Hematopoietic multipotent progenitor cell treated with erythropoietin and hydrocortisone succinate and interleukin-3 and kit ligand, for 4 days (in vitro differentiated cells): ENCODE measurements at regions not wholly inside any gene's neighbourhood (a gene's known extent, or its start where the extent isn't known, plus 50 kb on each side); places are given as distances from the start of the nearest gene placed in this dataset.

ENCODE experiments used
- DNase-seq: peaks from one replicate; pipeline ENCODE4 v3.0.0-alpha.2; 2015

DNA sequence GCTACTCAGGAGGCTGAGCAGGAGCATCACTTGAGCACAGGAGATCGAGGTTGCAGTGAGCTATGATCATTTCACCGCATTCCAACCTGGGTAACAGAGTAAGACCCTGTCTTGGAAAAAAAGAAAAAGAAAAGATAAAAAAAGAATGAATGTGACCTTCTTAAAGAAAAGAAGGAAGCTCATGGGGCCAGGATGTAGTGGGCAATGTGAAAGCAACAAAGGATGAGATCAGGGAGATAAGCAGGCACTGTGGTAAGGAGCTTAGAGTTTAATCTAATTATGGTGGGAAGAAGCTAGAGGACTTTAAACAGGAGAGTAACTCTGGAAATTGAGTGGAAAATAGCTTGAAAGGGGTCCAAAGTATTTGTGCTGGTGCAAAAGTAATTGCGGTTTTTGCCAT lies 231.6 kb upstream of the UBE2E2 start:
- DNase-seq = peak; percentile 39

GRCh38 chr3:22977042-22977441 lies 226.1 kb upstream of the UBE2E2 start:
- no peak for DNase-seq

- no peak for DNase-seq
These were observed 225.4 kb upstream of the UBE2E2 start for GRCh38 chr3:22977650-22978289.

DNA sequence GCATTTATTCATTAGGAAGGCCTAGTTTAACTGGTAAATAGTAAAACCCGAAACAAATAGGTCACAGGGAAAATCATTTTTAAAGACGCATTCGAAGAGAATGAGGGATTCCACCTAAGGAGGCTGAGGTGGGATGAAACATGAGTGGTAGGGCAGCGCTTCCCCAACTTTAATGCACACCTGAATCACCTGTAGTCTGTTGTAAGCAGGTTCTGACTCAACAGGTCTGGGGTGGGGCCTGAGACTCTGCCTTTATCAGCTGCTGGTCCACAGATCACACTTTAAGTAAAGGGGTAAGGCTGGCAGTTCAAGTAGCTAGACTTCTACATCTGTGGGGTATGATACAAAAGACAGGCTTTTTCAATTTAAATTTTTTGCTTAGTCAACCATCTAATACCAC lies 223.5 kb upstream of the UBE2E2 start:
- DNase-seq = no peak

DNA sequence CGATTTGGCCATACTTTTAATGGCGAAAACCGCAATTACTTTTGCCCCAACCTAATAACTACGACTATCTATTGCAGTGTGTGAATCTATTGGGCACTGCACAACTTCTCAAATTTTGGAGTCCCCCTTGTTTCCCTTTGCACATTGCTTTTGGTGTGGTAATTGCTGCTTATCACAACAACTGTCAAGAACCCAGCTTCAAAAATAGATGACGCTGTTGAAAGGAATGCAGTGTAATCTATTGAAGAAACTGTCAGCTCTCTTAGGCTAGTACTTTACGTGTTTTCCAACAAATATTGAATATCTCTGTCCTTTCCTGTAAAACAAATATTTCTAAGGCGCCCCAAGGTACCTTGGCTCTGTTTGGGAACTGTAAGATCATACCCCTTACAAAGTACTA lies 222.8 kb upstream of the UBE2E2 start:
- DNase-seq = no peak

DNA sequence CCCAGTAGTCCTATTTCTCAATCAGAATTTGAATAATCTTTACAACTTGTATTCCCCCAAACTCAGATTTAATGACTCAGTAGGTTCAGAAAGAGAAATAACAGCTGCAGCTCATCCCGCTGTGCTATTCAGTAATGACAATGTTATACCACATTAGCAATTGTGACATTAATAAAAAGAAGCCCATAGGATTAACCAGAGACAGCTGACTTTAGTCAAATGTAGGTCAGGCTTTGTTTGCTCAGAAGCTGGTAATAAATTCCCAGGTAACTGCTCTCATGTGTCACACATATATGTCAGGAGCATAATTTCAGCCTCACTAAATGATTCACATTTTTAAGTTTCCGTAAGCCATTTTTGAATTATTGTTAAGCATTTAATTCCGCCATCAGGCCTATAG lies 222.0 kb upstream of the UBE2E2 start:
- no peak for DNase-seq

DNA sequence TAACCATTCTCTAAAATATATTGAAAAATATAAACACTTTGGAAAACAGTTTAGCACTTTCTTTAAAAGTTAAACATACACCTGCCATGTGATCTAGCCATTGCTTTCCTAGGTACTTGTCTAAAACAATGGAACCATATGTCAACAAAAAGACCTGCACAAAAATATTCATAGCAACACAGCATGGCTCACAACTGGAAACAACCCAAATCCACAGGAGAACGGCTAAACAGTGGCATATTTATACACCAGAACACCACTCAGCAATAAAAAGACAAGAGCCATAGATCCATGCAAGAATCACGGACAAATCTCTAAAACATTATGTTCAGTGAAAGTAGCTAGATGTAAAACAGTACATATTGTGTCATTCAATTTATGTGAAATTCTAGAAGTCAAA lies 221.3 kb upstream of the UBE2E2 start:
- DNase-seq = no peak

- DNase-seq = peak; percentile 35
These were observed 220.0 kb upstream of the UBE2E2 start for GRCh38 chr3:22982981-22983587.

- no peak for DNase-seq
These were observed 216.2 kb upstream of the UBE2E2 start for GRCh38 chr3:22986958-22987357.

DNA sequence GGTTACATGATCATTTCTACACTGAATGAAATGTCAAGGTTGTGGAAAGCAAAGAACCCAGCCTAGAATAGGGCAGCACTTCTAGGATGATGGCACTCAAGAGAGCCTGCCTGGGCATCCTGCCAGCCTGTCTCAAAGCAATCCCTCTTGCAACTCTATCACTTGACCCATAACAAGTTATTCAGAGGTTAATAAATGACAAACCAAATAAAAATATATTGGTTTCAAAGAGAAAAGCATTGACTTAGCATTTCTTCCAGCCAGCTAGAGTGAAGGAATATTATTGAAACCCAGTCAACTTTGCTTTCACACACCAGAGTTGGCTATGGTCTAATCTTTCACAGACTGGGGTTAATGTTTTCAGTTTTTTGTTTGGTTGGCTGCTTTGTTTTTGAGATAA lies 214.6 kb upstream of the UBE2E2 start:
- DNase-seq = no peak

DNA sequence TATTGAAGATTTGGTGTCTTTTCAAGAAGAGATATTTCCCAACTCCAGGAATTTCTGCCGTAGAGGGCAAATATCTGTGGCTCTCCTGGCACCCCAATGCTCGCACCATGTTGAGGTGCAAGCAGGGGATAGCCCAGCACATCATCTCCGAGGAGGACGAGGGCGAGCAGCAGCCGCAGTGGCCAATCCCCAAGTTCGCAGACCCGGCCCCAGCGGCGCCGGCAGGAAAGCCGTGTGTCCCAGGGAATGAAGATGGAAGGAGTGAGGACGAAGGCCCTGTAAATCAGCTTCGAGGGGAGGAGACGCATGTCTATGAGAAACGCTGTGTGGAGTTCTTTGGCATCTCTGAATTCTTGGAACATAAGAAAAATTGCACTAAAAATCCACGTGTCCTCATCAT lies 213.4 kb upstream of the UBE2E2 start:
- no peak for DNase-seq

GRCh38 chr3:22990291-22991200 lies 212.6 kb upstream of the UBE2E2 start:
- no peak for DNase-seq

DNA sequence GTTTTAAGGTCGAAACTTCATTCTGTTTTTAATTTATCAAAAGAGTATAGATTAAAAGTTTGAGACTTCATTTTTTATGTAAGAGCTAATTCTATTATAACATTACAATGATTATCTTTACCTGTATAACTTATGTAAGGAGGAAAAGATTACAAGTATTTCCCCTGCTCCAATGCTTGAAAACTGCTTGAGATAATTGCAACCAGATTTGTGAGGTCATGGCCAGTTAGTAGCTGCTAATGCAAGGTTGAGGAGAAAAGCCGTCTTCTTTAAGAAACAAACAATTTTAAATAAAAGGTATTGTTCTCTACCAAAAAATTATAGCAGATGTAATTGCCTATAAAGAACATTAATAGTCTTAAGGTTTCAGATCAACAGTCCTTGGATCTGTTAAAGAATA lies 208.3 kb upstream of the UBE2E2 start:
- no peak for DNase-seq

GRCh38 chr3:22996920-22997571 lies 206.1 kb upstream of the UBE2E2 start:
- DNase-seq = no peak

DNA sequence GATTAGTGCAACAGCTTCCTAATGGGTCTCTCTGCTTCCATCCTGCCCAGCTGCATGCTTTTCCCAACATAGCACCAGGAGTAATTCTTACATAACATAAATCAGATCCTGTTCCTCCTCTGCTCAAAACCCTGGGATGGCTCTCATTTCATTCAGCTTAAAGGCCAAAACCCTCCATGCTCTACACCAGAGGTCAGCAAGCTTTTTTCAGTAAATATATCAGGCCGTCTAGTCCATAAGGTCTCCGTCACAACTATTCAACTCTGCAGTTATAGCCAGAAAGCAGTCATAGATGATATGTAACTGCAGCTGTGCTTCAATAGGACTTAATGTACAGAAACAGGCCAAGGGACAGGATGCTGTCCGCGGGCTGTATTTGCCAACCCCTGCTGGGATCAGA lies 202.8 kb upstream of the UBE2E2 start:
- no peak for DNase-seq

DNA sequence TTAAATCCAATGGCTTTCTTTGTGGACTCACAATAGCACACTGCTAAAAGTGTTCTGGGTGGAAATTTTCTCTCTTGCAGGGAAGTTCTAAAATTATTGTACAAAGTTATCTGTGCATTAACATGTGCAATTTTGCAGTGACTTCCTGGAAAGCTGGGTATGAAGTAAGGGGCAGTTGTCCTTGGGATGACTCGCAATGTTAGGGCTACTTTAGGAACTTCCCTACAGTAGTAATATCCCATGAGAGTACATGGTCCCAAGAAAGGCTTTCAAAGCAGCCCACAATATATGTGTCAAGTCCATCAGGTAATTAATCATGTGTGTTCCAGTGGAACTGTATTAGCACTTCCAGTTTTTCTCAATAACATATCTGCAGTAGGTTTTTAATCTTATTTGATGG lies 201.0 kb upstream of the UBE2E2 start:
- no peak for DNase-seq

GRCh38 chr3:23002836-23003732 lies 200.0 kb upstream of the UBE2E2 start:
- peak; percentile 2 for DNase-seq

DNA sequence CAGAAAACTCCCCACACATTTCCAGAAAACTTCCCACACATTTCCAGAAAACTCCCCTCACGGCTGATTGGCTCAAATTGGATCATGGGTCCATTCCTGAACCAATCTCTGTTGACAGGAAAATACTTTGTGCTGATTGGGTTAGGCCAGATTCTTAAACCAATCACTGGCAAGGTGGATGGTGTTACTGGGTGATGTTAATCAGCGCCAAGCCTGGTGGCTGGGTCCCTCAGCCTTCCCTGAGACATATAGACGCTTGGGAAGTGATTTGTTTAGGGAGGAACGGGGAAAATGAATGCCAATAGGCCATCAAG lies 199.4 kb upstream of the UBE2E2 start:
- DNase-seq = no peak

DNA sequence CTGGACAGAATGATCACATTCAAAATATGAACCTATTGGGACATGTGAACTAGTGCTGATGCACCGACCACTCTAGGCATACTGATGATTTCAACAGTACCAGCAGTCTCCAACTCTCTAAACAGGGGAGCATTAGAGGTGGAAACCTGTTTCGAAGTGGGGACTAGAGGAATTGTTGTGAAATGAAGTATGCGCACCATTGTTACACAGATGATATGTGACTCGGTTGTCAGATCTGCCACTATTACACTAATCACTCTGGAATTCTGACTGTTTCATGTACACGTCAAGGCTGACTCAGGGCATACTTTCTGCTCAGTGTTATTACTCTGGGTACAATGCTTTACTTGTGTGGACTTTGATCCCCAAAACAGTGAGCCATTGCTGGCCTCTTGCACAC lies 198.2 kb upstream of the UBE2E2 start:
- DNase-seq = no peak

DNA sequence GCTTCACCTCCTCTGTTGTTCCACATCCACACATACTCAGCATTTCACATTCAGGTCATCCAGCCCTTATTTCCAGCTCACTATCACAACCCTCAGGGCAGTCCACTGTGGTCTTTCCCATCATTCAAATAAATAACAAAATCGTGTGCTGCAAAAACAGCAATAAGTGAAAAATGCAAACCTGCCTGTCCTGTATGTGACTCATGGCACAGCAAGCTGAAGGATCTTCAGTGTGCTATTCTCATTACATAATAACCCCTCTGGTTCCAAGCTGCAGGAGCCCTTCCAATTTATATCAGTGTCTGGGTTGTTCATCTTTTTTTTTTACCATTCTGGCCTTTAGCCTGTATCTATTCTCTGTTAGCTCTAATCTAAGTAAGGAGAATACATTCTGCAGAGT lies 185.3 kb upstream of the UBE2E2 start:
- DNase-seq = no peak

GRCh38 chr3:23019596-23020300 lies 183.4 kb upstream of the UBE2E2 start:
- peak; percentile 49 for DNase-seq

- no peak for DNase-seq
These were observed 174.8 kb upstream of the UBE2E2 start for GRCh38 chr3:23028294-23028693.
